A673 (cell line): ENCODE measurements at regions not wholly inside any gene's neighbourhood (a gene's known extent, or its start where the extent isn't known, plus 50 kb on each side); places are given as distances from the start of the nearest gene placed in this dataset.

Experiments used
- BruUV-seq: library from RNA; stranded (reverse); fragments of 400-500 nt; replicated peaks from 2 replicates; lab custom pipeline; 2021; lab: Mats Ljungman, UMichigan
- CTCF ChIA-PET: fragments of 300-600 bp; sonication (Branson Sonifier 250); formaldehyde crosslinking; loops from one replicate; lab custom pipeline; 2022; ENCODE audit warnings: antibody characterized with exemption; lab: Charles Lee
- POLR2A ChIA-PET: fragments of 300-600 bp; sonication (Branson Sonifier 250); formaldehyde crosslinking; loops from one replicate; lab custom pipeline; 2022; ENCODE audit warnings: antibody characterized with exemption; ENCODE audit not compliant: low non-redundant PET; lab: Charles Lee
- DNase-seq: peaks from one replicate; pipeline ENCODE4 v3.0.0-alpha.2; 2015; ENCODE audit warnings: low spot score
- H3K27ac ChIP-seq: fragments of 200-600 bp; sonication (generic); 2 replicates; pipeline ENCODE4 v1.5.1; 2016; ENCODE audit warnings: mixed run types, low read depth, mild to moderate bottlenecking, mixed read lengths, antibody characterized with exemption, low read length; ENCODE audit not compliant: poor library complexity, severe bottlenecking
- H3K27me3 ChIP-seq: fragments of 200-600 bp; sonication (generic); replicated peaks from 2 replicates; pipeline ENCODE4 v1.6.1; 2017; ENCODE audit warnings: mixed run types, low read depth, mild to moderate bottlenecking, mixed read lengths, antibody characterized with exemption, low read length; ENCODE audit not compliant: insufficient read depth, poor library complexity
- H3K36me3 ChIP-seq: fragments of 200-600 bp; sonication (generic); 2 replicates; pipeline ENCODE4 v1.6.1; 2016; ENCODE audit warnings: mixed run types, mild to moderate bottlenecking, mixed read lengths, antibody characterized with exemption, low read length; ENCODE audit not compliant: insufficient read depth, poor library complexity, severe bottlenecking
- H3K4me1 ChIP-seq: fragments of 200-600 bp; sonication (generic); 2 replicates; pipeline ENCODE4 v1.6.1; 2017; ENCODE audit warnings: mixed run types, mild to moderate bottlenecking, mixed read lengths, antibody characterized with exemption, low read length; ENCODE audit not compliant: insufficient read depth, poor library complexity, severe bottlenecking
- H3K4me3 ChIP-seq: fragments of 200-600 bp; sonication (generic); 2 replicates; pipeline ENCODE4 v1.5.1; 2016; ENCODE audit warnings: low read depth, mixed run types, mild to moderate bottlenecking, mixed read lengths, low read length; ENCODE audit not compliant: poor library complexity, severe bottlenecking
- H3K9me3 ChIP-seq: fragments of 200-600 bp; sonication (generic); 2 replicates; pipeline ENCODE4 v1.6.1; 2016; ENCODE audit warnings: mixed run types, low read depth, mild to moderate bottlenecking, mixed read lengths, antibody characterized with exemption, low read length; ENCODE audit not compliant: poor library complexity, severe bottlenecking
- CTCF ChIP-seq: fragments of 300-800, 200-600 bp; sonication (generic); conservative IDR thresholded peaks from 2 replicates; pipeline ENCODE4 v1.5.1; 2017; ENCODE audit warnings: low read depth, mild to moderate bottlenecking, antibody characterized with exemption, low read length, moderate library complexity, mixed read lengths
- EZH2 ChIP-seq: fragments of 200-600 bp; sonication (generic); IDR thresholded peaks from 2 replicates; pipeline ENCODE4 v1.6.1; 2017; ENCODE audit warnings: borderline replicate concordance, low read depth, mild to moderate bottlenecking, mixed read lengths, antibody characterized with exemption, low read length; ENCODE audit not compliant: poor library complexity, severe bottlenecking
- intact Hi-C: fragments of 100-400 bp; cut with micrococcal nuclease; formaldehyde crosslinking; loops from one replicate; pipeline ENCODE4 v1.10.0; 2022; ENCODE audit not compliant: unreplicated experiment

- H3K27ac ChIP-seq, result no peak overlapping the region
- POLR2A ChIA-PET, result no interaction called here
- CTCF ChIA-PET, result no interaction called here
- intact Hi-C loops, result no loop called here
- no peaks in the 10 kb centered on the region for H3K36me3 ChIP-seq
- H3K27me3 ChIP-seq, result peaks cover 17% of the 10 kb centered on the region
- no peak for DNase-seq
- H3K4me3 ChIP-seq, result no peak overlapping the region
- TF ChIP-seq EZH2 (no peak), CTCF (no peak)
- no peaks in the 10 kb centered on the region for H3K9me3 ChIP-seq
- no peaks in the 10 kb centered on the region for H3K4me1 ChIP-seq
- BruUV-seq, result no TSS peak
Observed at GRCh38 chr18:41752826-41753225, 202.2 kb upstream of the PIK3C3 start.

GRCh38 chr18:41751652-41752051 lies 203.4 kb upstream of the PIK3C3 start:
- intact Hi-C loops, result no loop called here
- no peak for DNase-seq
- ChIA-PET POLR2A (no interaction called here), CTCF (no interaction called here)
- Histone ChIP-seq H3K27ac (no peak overlapping the region), H3K27me3 (peaks cover 12% of the 10 kb centered on the region), H3K9me3 (no peaks in the 10 kb centered on the region), H3K36me3 (no peaks in the 10 kb centered on the region), H3K4me3 (no peak overlapping the region), H3K4me1 (no peaks in the 10 kb centered on the region)
- TF ChIP-seq EZH2 (no peak), CTCF (no peak)
- BruUV-seq, result no TSS peak

- H3K4me1 ChIP-seq, result no peaks in the 10 kb centered on the region
- H3K36me3 ChIP-seq, result no peaks in the 10 kb centered on the region
- intact Hi-C loops, result no loop called here
- TF ChIP-seq EZH2, result no peak
- DNase-seq, result no peak
- no peak overlapping the region for H3K4me3 ChIP-seq
- H3K27me3 ChIP-seq, result peaks cover 12% of the 10 kb centered on the region
- CTCF ChIA-PET, result no interaction called here
- H3K9me3 ChIP-seq, result no peaks in the 10 kb centered on the region
- no TSS peak for BruUV-seq
- H3K27ac ChIP-seq, result no peak overlapping the region
- POLR2A ChIA-PET, result interaction anchor here (0.5 kb wide), 1 partner anchor 122 kb away, joined by 11 read pairs; no protein-coding TSS in a partner anchor
Observed at GRCh38 chr18:41751161-41751560, 203.9 kb upstream of the PIK3C3 start.

DNA sequence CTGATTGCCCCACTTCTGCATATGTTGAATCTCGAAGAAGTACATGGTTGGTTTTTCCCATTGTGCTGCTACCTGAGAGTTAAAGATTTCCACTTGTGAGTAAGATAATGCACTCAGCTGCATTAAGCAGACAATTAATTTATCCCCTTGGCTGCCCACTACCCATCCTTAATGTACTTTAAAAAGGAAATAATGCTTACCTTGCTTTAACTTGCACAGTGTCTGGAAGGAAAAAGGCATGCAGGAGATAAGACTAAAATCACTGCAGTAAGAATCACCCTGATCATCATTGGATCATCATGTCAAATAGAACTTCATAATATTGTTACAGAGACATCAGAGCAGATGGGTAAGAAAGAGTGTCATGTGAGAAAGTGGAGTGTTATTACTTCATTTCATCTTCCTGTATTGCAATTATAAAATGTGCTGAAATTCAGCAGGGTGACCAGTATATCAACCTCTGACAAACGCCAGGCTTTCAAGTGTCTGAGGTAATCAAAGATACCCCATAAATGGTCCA lies 207.3 kb upstream of the PIK3C3 start:
- Histone ChIP-seq H3K27ac (no peak overlapping the region), H3K27me3 (peaks cover 37% of the 10 kb centered on the region), H3K9me3 (no peaks in the 10 kb centered on the region), H3K4me3 (no peak overlapping the region), H3K36me3 (no peaks in the 10 kb centered on the region), H3K4me1 (no peaks in the 10 kb centered on the region)
- TF ChIP-seq CTCF, result no peak
- TF ChIP-seq EZH2, result no peak
- intact Hi-C loops, result no loop called here
- ChIA-PET CTCF (no interaction called here), POLR2A (no interaction called here)
- BruUV-seq, result no TSS peak
- DNase-seq, result no peak
